Effector memory CD4-positive, alpha-beta T cell (primary cell): ENCODE measurements at regions not wholly inside any gene's neighbourhood (a gene's known extent, or its start where the extent isn't known, plus 50 kb on each side); places are given as distances from the start of the nearest gene placed in this dataset.

Experiments
- DNase-seq, 3 donors: peaks; one replicate each; pipeline ENCODE4 v3.0.0-alpha.2; 2020
- H3K27ac ChIP-seq: 2 replicates; pipeline ENCODE4 v1.7.0; 2013; ENCODE audit warnings: mild to moderate bottlenecking, low read length, moderate library complexity; ENCODE audit not compliant: insufficient read depth, poor library complexity, severe bottlenecking
- H3K27me3 ChIP-seq: replicated peaks from 2 replicates; pipeline ENCODE4 v1.7.0; 2013; ENCODE audit warnings: mild to moderate bottlenecking, low read length; ENCODE audit not compliant: insufficient read depth, control insufficient read depth, poor library complexity, severe bottlenecking
- H3K36me3 ChIP-seq: 2 replicates; pipeline ENCODE4 v1.7.0; 2013; ENCODE audit warnings: mild to moderate bottlenecking, low read length, moderate library complexity; ENCODE audit not compliant: control insufficient read depth, insufficient read depth
- H3K4me1 ChIP-seq: 2 replicates; pipeline ENCODE4 v1.7.0; 2013; ENCODE audit warnings: low read length, mild to moderate bottlenecking; ENCODE audit not compliant: control insufficient read depth, insufficient read depth, poor library complexity, severe bottlenecking
- H3K4me3 ChIP-seq: 2 replicates; pipeline ENCODE4 v1.7.0; 2013; ENCODE audit warnings: low read length, low read depth, mild to moderate bottlenecking; ENCODE audit not compliant: insufficient read depth, poor library complexity, severe bottlenecking
- H3K9me3 ChIP-seq: 2 replicates; pipeline ENCODE4 v1.7.0; 2013; ENCODE audit warnings: mild to moderate bottlenecking, low read length, moderate library complexity; ENCODE audit not compliant: control insufficient read depth

- Histone ChIP-seq H3K36me3 (no peaks in the 10 kb centered on the region), H3K27ac (no peak overlapping the region), H3K9me3 (no peaks in the 10 kb centered on the region), H3K27me3 (no peaks in the 10 kb centered on the region), H3K4me1 (no peaks in the 10 kb centered on the region), H3K4me3 (no peak overlapping the region)
- no peak for DNase-seq
Observed at GRCh38 chr2:180520206-180520605, 460.2 kb upstream of the UBE2E3 start.

- Histone ChIP-seq H3K27ac (no peak overlapping the region), H3K4me1 (no peaks in the 10 kb centered on the region), H3K4me3 (no peak overlapping the region), H3K9me3 (no peaks in the 10 kb centered on the region), H3K36me3 (no peaks in the 10 kb centered on the region), H3K27me3 (no peaks in the 10 kb centered on the region)
- no peak for DNase-seq
Observed at GRCh38 chr2:180519276-180519675, 461.1 kb upstream of the UBE2E3 start.

- no peak for DNase-seq
- Histone ChIP-seq H3K27ac (no peak overlapping the region), H3K4me3 (no peak overlapping the region), H3K9me3 (no peaks in the 10 kb centered on the region), H3K4me1 (no peaks in the 10 kb centered on the region), H3K36me3 (no peaks in the 10 kb centered on the region), H3K27me3 (no peaks in the 10 kb centered on the region)
Observed at GRCh38 chr2:180516232-180516631, 464.2 kb upstream of the UBE2E3 start.

GRCh38 chr2:180513389-180513788 is 467.0 kb upstream of the UBE2E3 start:
- H3K4me1 ChIP-seq = no peaks in the 10 kb centered on the region
- H3K4me3 ChIP-seq = no peak overlapping the region
- H3K36me3 ChIP-seq = no peaks in the 10 kb centered on the region
- DNase-seq = no peak
- H3K27ac ChIP-seq = no peak overlapping the region
- no peaks in the 10 kb centered on the region for H3K9me3 ChIP-seq
- no peaks in the 10 kb centered on the region for H3K27me3 ChIP-seq

GRCh38 chr2:180508458-180508857 is 471.9 kb upstream of the UBE2E3 start:
- H3K4me3 ChIP-seq = no peak overlapping the region
- H3K36me3 ChIP-seq = no peaks in the 10 kb centered on the region
- H3K4me1 ChIP-seq = no peaks in the 10 kb centered on the region
- H3K9me3 ChIP-seq = no peaks in the 10 kb centered on the region
- no peak overlapping the region for H3K27ac ChIP-seq
- H3K27me3 ChIP-seq = no peaks in the 10 kb centered on the region
- no peak for DNase-seq

- Histone ChIP-seq H3K27me3 (no peaks in the 10 kb centered on the region), H3K36me3 (no peaks in the 10 kb centered on the region), H3K4me1 (no peaks in the 10 kb centered on the region), H3K4me3 (no peak overlapping the region), H3K27ac (no peak overlapping the region), H3K9me3 (no peaks in the 10 kb centered on the region)
- no peak for DNase-seq
Observed at GRCh38 chr2:180507028-180507427, 473.4 kb upstream of the UBE2E3 start.

- Histone ChIP-seq H3K4me3 (no peak overlapping the region), H3K27ac (no peak overlapping the region), H3K9me3 (no peaks in the 10 kb centered on the region), H3K27me3 (no peaks in the 10 kb centered on the region), H3K4me1 (no peaks in the 10 kb centered on the region), H3K36me3 (no peaks in the 10 kb centered on the region)
- no peak for DNase-seq
Observed at GRCh38 chr2:180505203-180505602, 475.2 kb upstream of the UBE2E3 start.

- Histone ChIP-seq H3K36me3 (no peaks in the 10 kb centered on the region), H3K4me1 (no peaks in the 10 kb centered on the region), H3K27ac (no peak overlapping the region), H3K4me3 (no peak overlapping the region), H3K27me3 (no peaks in the 10 kb centered on the region), H3K9me3 (no peaks in the 10 kb centered on the region)
- DNase-seq = no peak
Observed at GRCh38 chr2:180497621-180498152, 482.7 kb upstream of the UBE2E3 start.

GRCh38 chr2:180495606-180496005 is 484.8 kb upstream of the UBE2E3 start:
- Histone ChIP-seq H3K36me3 (no peaks in the 10 kb centered on the region), H3K9me3 (no peaks in the 10 kb centered on the region), H3K27me3 (no peaks in the 10 kb centered on the region), H3K4me3 (no peak overlapping the region), H3K4me1 (no peaks in the 10 kb centered on the region), H3K27ac (no peak overlapping the region)
- DNase-seq = no peak

- Histone ChIP-seq H3K4me1 (no peaks in the 10 kb centered on the region), H3K27me3 (no peaks in the 10 kb centered on the region), H3K9me3 (no peaks in the 10 kb centered on the region), H3K4me3 (no peak overlapping the region), H3K36me3 (no peaks in the 10 kb centered on the region), H3K27ac (no peak overlapping the region)
- no peak for DNase-seq
Observed at GRCh38 chr2:180494286-180494685, 486.1 kb upstream of the UBE2E3 start.

GRCh38 chr2:180482696-180483095 is 475.6 kb upstream of the CWC22 start:
- H3K27me3 ChIP-seq = no peaks in the 10 kb centered on the region
- H3K4me1 ChIP-seq = no peaks in the 10 kb centered on the region
- H3K4me3 ChIP-seq = no peak overlapping the region
- no peak for DNase-seq
- no peak overlapping the region for H3K27ac ChIP-seq
- no peaks in the 10 kb centered on the region for H3K36me3 ChIP-seq
- H3K9me3 ChIP-seq = no peaks in the 10 kb centered on the region
